ENCODE measurements at regions not wholly inside any gene's neighbourhood (a gene's known extent, or its start where the extent isn't known, plus 50 kb on each side); places are given as distances from the start of the nearest gene placed in this dataset.

DNA sequence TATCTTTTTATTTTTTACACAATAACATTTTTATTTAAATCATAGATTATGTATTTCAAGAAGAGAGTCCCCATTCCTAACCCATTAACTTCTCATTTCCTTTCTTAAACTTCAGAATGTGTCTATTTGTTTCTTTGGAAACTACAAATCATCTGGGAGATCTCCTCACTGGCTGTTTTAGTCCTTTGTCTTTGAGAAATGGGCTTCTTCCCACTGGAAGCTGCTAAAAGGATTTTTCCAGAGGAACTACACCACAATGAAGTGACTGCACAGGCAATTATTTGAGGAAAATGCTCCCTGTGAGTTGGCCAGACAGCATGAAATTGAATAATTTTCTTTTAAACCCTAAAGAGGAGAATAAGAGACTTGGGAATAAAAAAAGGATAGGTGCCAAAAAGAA is 119.1 kb downstream of the TENT5A start (continued):
- TF ChIP-seq, protein P1, sequence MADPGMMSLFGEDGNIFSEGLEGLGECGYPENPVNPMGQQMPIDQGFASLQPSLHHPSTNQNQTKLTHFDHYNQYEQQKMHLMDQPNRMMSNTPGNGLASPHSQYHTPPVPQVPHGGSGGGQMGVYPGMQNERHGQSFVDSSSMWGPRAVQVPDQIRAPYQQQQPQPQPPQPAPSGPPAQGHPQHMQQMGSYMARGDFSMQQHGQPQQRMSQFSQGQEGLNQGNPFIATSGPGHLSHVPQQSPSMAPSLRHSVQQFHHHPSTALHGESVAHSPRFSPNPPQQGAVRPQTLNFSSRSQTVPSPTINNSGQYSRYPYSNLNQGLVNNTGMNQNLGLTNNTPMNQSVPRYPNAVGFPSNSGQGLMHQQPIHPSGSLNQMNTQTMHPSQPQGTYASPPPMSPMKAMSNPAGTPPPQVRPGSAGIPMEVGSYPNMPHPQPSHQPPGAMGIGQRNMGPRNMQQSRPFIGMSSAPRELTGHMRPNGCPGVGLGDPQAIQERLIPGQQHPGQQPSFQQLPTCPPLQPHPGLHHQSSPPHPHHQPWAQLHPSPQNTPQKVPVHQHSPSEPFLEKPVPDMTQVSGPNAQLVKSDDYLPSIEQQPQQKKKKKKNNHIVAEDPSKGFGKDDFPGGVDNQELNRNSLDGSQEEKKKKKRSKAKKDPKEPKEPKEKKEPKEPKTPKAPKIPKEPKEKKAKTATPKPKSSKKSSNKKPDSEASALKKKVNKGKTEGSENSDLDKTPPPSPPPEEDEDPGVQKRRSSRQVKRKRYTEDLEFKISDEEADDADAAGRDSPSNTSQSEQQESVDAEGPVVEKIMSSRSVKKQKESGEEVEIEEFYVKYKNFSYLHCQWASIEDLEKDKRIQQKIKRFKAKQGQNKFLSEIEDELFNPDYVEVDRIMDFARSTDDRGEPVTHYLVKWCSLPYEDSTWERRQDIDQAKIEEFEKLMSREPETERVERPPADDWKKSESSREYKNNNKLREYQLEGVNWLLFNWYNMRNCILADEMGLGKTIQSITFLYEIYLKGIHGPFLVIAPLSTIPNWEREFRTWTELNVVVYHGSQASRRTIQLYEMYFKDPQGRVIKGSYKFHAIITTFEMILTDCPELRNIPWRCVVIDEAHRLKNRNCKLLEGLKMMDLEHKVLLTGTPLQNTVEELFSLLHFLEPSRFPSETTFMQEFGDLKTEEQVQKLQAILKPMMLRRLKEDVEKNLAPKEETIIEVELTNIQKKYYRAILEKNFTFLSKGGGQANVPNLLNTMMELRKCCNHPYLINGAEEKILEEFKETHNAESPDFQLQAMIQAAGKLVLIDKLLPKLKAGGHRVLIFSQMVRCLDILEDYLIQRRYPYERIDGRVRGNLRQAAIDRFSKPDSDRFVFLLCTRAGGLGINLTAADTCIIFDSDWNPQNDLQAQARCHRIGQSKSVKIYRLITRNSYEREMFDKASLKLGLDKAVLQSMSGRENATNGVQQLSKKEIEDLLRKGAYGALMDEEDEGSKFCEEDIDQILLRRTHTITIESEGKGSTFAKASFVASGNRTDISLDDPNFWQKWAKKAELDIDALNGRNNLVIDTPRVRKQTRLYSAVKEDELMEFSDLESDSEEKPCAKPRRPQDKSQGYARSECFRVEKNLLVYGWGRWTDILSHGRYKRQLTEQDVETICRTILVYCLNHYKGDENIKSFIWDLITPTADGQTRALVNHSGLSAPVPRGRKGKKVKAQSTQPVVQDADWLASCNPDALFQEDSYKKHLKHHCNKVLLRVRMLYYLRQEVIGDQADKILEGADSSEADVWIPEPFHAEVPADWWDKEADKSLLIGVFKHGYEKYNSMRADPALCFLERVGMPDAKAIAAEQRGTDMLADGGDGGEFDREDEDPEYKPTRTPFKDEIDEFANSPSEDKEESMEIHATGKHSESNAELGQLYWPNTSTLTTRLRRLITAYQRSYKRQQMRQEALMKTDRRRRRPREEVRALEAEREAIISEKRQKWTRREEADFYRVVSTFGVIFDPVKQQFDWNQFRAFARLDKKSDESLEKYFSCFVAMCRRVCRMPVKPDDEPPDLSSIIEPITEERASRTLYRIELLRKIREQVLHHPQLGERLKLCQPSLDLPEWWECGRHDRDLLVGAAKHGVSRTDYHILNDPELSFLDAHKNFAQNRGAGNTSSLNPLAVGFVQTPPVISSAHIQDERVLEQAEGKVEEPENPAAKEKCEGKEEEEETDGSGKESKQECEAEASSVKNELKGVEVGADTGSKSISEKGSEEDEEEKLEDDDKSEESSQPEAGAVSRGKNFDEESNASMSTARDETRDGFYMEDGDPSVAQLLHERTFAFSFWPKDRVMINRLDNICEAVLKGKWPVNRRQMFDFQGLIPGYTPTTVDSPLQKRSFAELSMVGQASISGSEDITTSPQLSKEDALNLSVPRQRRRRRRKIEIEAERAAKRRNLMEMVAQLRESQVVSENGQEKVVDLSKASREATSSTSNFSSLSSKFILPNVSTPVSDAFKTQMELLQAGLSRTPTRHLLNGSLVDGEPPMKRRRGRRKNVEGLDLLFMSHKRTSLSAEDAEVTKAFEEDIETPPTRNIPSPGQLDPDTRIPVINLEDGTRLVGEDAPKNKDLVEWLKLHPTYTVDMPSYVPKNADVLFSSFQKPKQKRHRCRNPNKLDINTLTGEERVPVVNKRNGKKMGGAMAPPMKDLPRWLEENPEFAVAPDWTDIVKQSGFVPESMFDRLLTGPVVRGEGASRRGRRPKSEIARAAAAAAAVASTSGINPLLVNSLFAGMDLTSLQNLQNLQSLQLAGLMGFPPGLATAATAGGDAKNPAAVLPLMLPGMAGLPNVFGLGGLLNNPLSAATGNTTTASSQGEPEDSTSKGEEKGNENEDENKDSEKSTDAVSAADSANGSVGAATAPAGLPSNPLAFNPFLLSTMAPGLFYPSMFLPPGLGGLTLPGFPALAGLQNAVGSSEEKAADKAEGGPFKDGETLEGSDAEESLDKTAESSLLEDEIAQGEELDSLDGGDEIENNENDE (IDR thresholded peaks at IDR 0.05; ENCODE audit: insufficient replicate concordance, low read length): no peak
- TF ChIP-seq RFX5 (IDR thresholded peaks at IDR 0.05; ENCODE audit: borderline replicate concordance, low read depth, low read length) (no peak), RXRA (IDR thresholded peaks at IDR 0.05; ENCODE audit: insufficient read depth, low read depth, low read length) (no peak), RAD21 (IDR thresholded peaks at IDR 0.05 in 1 of 2, conservative IDR thresholded peaks at IDR 0.05 in 1 of 2; ENCODE audit: low read depth in 2 of 2, low read length in 2 of 2) (no peak), KDM4A (IDR thresholded peaks at IDR 0.05; ENCODE audit: low read depth, low read length, severe bottlenecking) (no peak), BCL11A (IDR thresholded peaks at IDR 0.05; ENCODE audit: low read depth in 2 of 2, low read length in 2 of 2) (no peak), TEAD4 (IDR thresholded peaks at IDR 0.05; ENCODE audit: low read depth, low read length) (no peak), SIRT6 (IDR thresholded peaks at IDR 0.05; ENCODE audit: low read length) (no peak)
- TF ChIP-seq, protein P2, sequence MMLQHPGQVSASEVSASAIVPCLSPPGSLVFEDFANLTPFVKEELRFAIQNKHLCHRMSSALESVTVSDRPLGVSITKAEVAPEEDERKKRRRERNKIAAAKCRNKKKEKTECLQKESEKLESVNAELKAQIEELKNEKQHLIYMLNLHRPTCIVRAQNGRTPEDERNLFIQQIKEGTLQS (IDR thresholded peaks at IDR 0.05; ENCODE audit: insufficient read depth, low read depth, low read length): no peak
- TF ChIP-seq, protein P3, sequence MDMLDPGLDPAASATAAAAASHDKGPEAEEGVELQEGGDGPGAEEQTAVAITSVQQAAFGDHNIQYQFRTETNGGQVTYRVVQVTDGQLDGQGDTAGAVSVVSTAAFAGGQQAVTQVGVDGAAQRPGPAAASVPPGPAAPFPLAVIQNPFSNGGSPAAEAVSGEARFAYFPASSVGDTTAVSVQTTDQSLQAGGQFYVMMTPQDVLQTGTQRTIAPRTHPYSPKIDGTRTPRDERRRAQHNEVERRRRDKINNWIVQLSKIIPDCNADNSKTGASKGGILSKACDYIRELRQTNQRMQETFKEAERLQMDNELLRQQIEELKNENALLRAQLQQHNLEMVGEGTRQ (IDR thresholded peaks at IDR 0.05; ENCODE audit: low read length): no peak

Measured in H1 (cell line).